A549 (cell line): ENCODE measurements at regions not wholly inside any gene's neighbourhood (a gene's known extent, or its start where the extent isn't known, plus 50 kb on each side); places are given as distances from the start of the nearest gene placed in this dataset.

Experiments used
- ATAC-seq, 2 experiments: fragments of 200-7000 bp in 1 of 2; fragments of >200 bp in 1 of 2; cut with Nextera tagmentation in 1 of 2; cut with Tn5 transposase in 1 of 2; 3 replicates each; pipeline versions ENCODE4 v1.8.0 to v1.9.1; 2018 to 2020; ENCODE audit warnings: mild to moderate bottlenecking in 1 of 2, moderate library complexity in 1 of 2
- CTCF ChIA-PET: fragments of 300-600 bp; sonication (Branson Sonifier 250); formaldehyde crosslinking; extraction: SDS; loops from one replicate; lab custom pipeline; 2021; ENCODE audit warnings: antibody characterized with exemption, inconsistent platforms; lab: Yijun Ruan, JAX
- POLR2A ChIA-PET: fragments of 350-600 bp; formaldehyde crosslinking; extraction: SDS; loops from one replicate; lab custom pipeline; 2021; ENCODE audit warnings: antibody characterized with exemption, inconsistent platforms; lab: Yijun Ruan, JAX
- DNase-seq, 2 experiments: peaks; one replicate each; pipeline versions ENCODE4 v3.0.0 to v3.0.0-alpha.2; 2011 to 2016; ENCODE audit warnings: low read depth in 1 of 2, low spot score in 1 of 2
- FAIRE-seq: peaks from 2 replicates; lab custom pipeline; 2011; peaks lifted over from hg19 to GRCh38; lab: Jason Lieb, UNC
- H3K27ac ChIP-seq, 2 experiments: fragments of >200 bp; sonication (Bioruptor Twin); formaldehyde crosslinking; 3 replicates each; pipeline ENCODE4 v1.5.1; 2016 to 2017
- H3K4me1 ChIP-seq: fragments of >200 bp; sonication (Bioruptor Twin); formaldehyde crosslinking; 3 replicates; pipeline ENCODE4 v1.6.1; 2016
- H3K4me2 ChIP-seq: fragments of >200 bp; sonication (Bioruptor Twin); formaldehyde crosslinking; 3 replicates; pipeline ENCODE4 v1.6.1; 2016
- H3K4me3 ChIP-seq: fragments of >200 bp; sonication (Bioruptor Twin); formaldehyde crosslinking; 3 replicates; pipeline ENCODE4 v1.5.1; 2016
- H3K9me3 ChIP-seq: fragments of >200 bp; sonication (Bioruptor Twin); formaldehyde crosslinking; 3 replicates; pipeline ENCODE4 v1.6.1; 2016
- BHLHE40 ChIP-seq: IDR thresholded peaks from 2 replicates; pipeline ENCODE4 v1.6.1; 2012; ENCODE audit warnings: low read depth, low read length, inconsistent platforms
- CEBPB ChIP-seq, 2 experiments: fragments of >200 bp in 1 of 2; sonication (Bioruptor Twin) in 1 of 2; formaldehyde crosslinking in 1 of 2; IDR thresholded peaks; 2 replicates each; pipeline ENCODE4 v1.6.1; 2012 to 2016
- CHD2 ChIP-seq: fragments of 150-350 bp; IDR thresholded peaks from 2 replicates; pipeline ENCODE4 v1.6.1; 2014; ENCODE audit warnings: low read length; ENCODE audit not compliant: partially characterized antibody
- CHD4 ChIP-seq: fragments of 200-600 bp; sonication (generic); IDR thresholded peaks from 2 replicates; pipeline ENCODE4 v1.6.1; 2016; ENCODE audit warnings: antibody characterized with exemption, mild to moderate bottlenecking, borderline replicate concordance
- EHF ChIP-seq: fragments of 250-450 bp; sonication (Bioruptor Pico); IDR thresholded peaks from 2 replicates; pipeline ENCODE4 v1.5.0; 2020; ENCODE audit warnings: mild to moderate bottlenecking
- ELK1 ChIP-seq: fragments of 150-350 bp; IDR thresholded peaks from 2 replicates; pipeline ENCODE4 v1.6.1; 2014; ENCODE audit warnings: low read depth, mild to moderate bottlenecking, low read length
- EP300 ChIP-seq, 2 experiments: fragments of >200 bp; sonication (Bioruptor Twin); formaldehyde crosslinking; IDR thresholded peaks; 2 replicates in 1 of 2; 3 replicates in 1 of 2; pipeline ENCODE4 v1.6.1; 2016 to 2017
- ESRRA ChIP-seq: fragments of 150-350 bp; IDR thresholded peaks from 2 replicates; pipeline ENCODE4 v1.6.1; 2014; ENCODE audit warnings: mild to moderate bottlenecking, low read length, borderline replicate concordance
- FOSB ChIP-seq: fragments of 250-450 bp; sonication (Bioruptor Pico); IDR thresholded peaks from 2 replicates; pipeline ENCODE4 v1.5.0; 2020; ENCODE audit warnings: mild to moderate bottlenecking, moderate library complexity
- GATA3 ChIP-seq: IDR thresholded peaks from 2 replicates; pipeline ENCODE4 v1.6.1; 2012; ENCODE audit warnings: borderline replicate concordance
- HDAC2 ChIP-seq: fragments of 200-600 bp; sonication (generic); IDR thresholded peaks from 2 replicates; pipeline ENCODE4 v1.6.1; 2016
- HEYL ChIP-seq: fragments of 250-450 bp; sonication (Bioruptor Pico); IDR thresholded peaks from 2 replicates; pipeline ENCODE4 v1.8.0; 2021; ENCODE audit warnings: mild to moderate bottlenecking, moderate library complexity
- HOXB13 ChIP-seq: fragments of 250-450 bp; sonication (Bioruptor Pico); IDR thresholded peaks from 2 replicates; pipeline ENCODE4 v1.5.0; 2020; ENCODE audit warnings: low read depth, mild to moderate bottlenecking, moderate library complexity
- JUN ChIP-seq, 2 experiments: fragments of >200 bp; sonication (Bioruptor Twin); formaldehyde crosslinking; IDR thresholded peaks; 2 replicates in 1 of 2; 3 replicates in 1 of 2; pipeline ENCODE4 v1.6.1; 2016 to 2017
- KDM1A ChIP-seq: fragments of 200-600 bp; sonication (generic); IDR thresholded peaks from 2 replicates; pipeline ENCODE4 v1.6.1; 2016; ENCODE audit warnings: low read depth, mild to moderate bottlenecking
- KDM5A ChIP-seq: fragments of 200-600 bp; sonication (generic); IDR thresholded peaks from 2 replicates; pipeline ENCODE4 v1.6.1; 2016; ENCODE audit warnings: antibody characterized with exemption, mild to moderate bottlenecking
- MAFK ChIP-seq: fragments of 450-650 bp; IDR thresholded peaks from 2 replicates; pipeline ENCODE4 v1.6.1; 2014; ENCODE audit not compliant: partially characterized antibody
- MAX ChIP-seq: IDR thresholded peaks from 2 replicates; pipeline ENCODE4 v1.6.1; 2012
- MAZ ChIP-seq: fragments of 150-350 bp; IDR thresholded peaks from 2 replicates; pipeline ENCODE4 v1.6.1; 2014; ENCODE audit warnings: antibody characterized with exemption, low read depth, low read length, borderline replicate concordance
- NFE2L2 ChIP-seq: fragments of 150-350 bp; conservative IDR thresholded peaks from 2 replicates; pipeline ENCODE4 v1.6.1; 2014; ENCODE audit warnings: low read length
- SMC3 ChIP-seq: fragments of >200 bp; sonication (Bioruptor Twin); formaldehyde crosslinking; IDR thresholded peaks from 3 replicates; pipeline ENCODE4 v1.6.1; 2018; ENCODE audit warnings: inconsistent platforms
- TFCP2L1 ChIP-seq: fragments of 250-450 bp; sonication (Bioruptor Pico); IDR thresholded peaks from 2 replicates; pipeline ENCODE4 v1.5.0; 2021; ENCODE audit warnings: mild to moderate bottlenecking
- USF2 ChIP-seq: fragments of 450-650 bp; IDR thresholded peaks from 2 replicates; pipeline ENCODE4 v1.6.1; 2014; ENCODE audit warnings: antibody characterized with exemption
- ZNF302 ChIP-seq: fragments of 250-450 bp; sonication (Bioruptor Pico); IDR thresholded peaks from 2 replicates; pipeline ENCODE4 v1.9.0; 2021; ENCODE audit warnings: inconsistent platforms, mild to moderate bottlenecking, moderate library complexity
- WGBS: methylation state at CpG from one replicate; pipeline ENCODE4 v1.1.6; 2017; ENCODE audit errors: missing lambda C conversion rate; 5-methylcytosine and 5-hydroxymethylcytosine counted together
- TF ChIP-seq, protein P1 (sequence below): fragments of 250-450 bp; sonication (Bioruptor Pico); IDR thresholded peaks from 2 replicates; pipeline ENCODE4 v1.5.0; 2020; ENCODE audit warnings: low read depth, mild to moderate bottlenecking, moderate library complexity
- TF ChIP-seq, protein P2 (sequence below): fragments of >200 bp; sonication (Bioruptor Twin); formaldehyde crosslinking; IDR thresholded peaks from 3 replicates; pipeline ENCODE4 v1.6.1; 2016

- TF ChIP-seq ESRRA (no peak), ZNF302 (no peak), MAX (no peak), MAZ (no peak), NFE2L2 (no peak)
- TF ChIP-seq, protein P1, sequence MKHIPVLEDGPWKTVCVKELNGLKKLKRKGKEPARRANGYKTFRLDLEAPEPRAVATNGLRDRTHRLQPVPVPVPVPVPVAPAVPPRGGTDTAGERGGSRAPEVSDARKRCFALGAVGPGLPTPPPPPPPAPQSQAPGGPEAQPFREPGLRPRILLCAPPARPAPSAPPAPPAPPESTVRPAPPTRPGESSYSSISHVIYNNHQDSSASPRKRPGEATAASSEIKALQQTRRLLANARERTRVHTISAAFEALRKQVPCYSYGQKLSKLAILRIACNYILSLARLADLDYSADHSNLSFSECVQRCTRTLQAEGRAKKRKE = no peak
Observed at GRCh38 chr16:64253096-64253495, 868.8 kb downstream of the CDH11 start (continued).

GRCh38 chr16:64251742-64252141, 870.1 kb downstream of the CDH11 start:
- CTCF ChIA-PET = no interaction called here
- no peak for FAIRE-seq

GRCh38 chr16:64250866-64251265, 871.0 kb downstream of the CDH11 start:
- CTCF ChIA-PET = no interaction called here
- ATAC-seq = no peak
- H3K9me3 ChIP-seq = no peaks in the 10 kb centered on the region
- no peak overlapping the region for H3K27ac ChIP-seq
- no peak for FAIRE-seq
- TF ChIP-seq ELK1 = no peak
- no peak for TF ChIP-seq MAX
- no peak for TF ChIP-seq HDAC2
- TF ChIP-seq CHD2 = no peak
- TF ChIP-seq FOSB (CRISPR knock-in tag) = no peak
- TF ChIP-seq MAFK = no peak
- no peak for TF ChIP-seq CEBPB (IDR thresholded peaks at IDR 0.05)
- TF ChIP-seq MAZ = no peak
- no peak for TF ChIP-seq KDM5A
- no peaks in the 10 kb centered on the region for H3K4me1 ChIP-seq
- 7% methylated on average over 1 of the region's 1 CpG for WGBS
- no peak overlapping the region for H3K4me2 ChIP-seq
- H3K4me3 ChIP-seq = no peak overlapping the region
- POLR2A ChIA-PET = no interaction called here
- no peak for DNase-seq

More at GRCh38 chr16:64251742-64252141, 870.1 kb downstream of the CDH11 start:
- TF ChIP-seq TFCP2L1 (no peak), BHLHE40 (no peak), KDM1A (no peak), GATA3 (no peak), HOXB13 (CRISPR knock-in tag) (no peak), USF2 (no peak), ZNF302 (no peak), EP300 (IDR thresholded peaks at IDR 0.05) (no peak), ELK1 (no peak), JUN (IDR thresholded peaks at IDR 0.05) (no peak), CHD4 (no peak), MAZ (no peak), SMC3 (no peak), EHF (CRISPR knock-in tag) (no peak), HEYL (CRISPR knock-in tag) (no peak), MAFK (no peak)
- TF ChIP-seq, protein P2, sequence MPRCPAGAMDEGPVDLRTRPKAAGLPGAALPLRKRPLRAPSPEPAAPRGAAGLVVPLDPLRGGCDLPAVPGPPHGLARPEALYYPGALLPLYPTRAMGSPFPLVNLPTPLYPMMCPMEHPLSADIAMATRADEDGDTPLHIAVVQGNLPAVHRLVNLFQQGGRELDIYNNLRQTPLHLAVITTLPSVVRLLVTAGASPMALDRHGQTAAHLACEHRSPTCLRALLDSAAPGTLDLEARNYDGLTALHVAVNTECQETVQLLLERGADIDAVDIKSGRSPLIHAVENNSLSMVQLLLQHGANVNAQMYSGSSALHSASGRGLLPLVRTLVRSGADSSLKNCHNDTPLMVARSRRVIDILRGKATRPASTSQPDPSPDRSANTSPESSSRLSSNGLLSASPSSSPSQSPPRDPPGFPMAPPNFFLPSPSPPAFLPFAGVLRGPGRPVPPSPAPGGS = no peak
- 5% methylated on average over 2 of the region's 2 CpGs for WGBS
- no peak for DNase-seq
- POLR2A ChIA-PET = no interaction called here
- no peak overlapping the region for H3K27ac ChIP-seq
- no peak overlapping the region for H3K4me3 ChIP-seq
- H3K4me1 ChIP-seq = no peaks in the 10 kb centered on the region
- no peak for ATAC-seq
- no peaks in the 10 kb centered on the region for H3K9me3 ChIP-seq
- no peak overlapping the region for H3K4me2 ChIP-seq
